CD14-positive monocyte (primary cell): ENCODE measurements at regions not wholly inside any gene's neighbourhood (a gene's known extent, or its start where the extent isn't known, plus 50 kb on each side); places are given as distances from the start of the nearest gene placed in this dataset.

Experiments used
- DNase-seq, 3 donors: peaks; one replicate each; pipeline ENCODE4 v3.0.0-alpha.2; 2011 to 2022
- H2AFZ ChIP-seq: 2 replicates; pipeline ENCODE4 v1.6.0; 2012; ENCODE audit warnings: mild to moderate bottlenecking, low read depth, low read length, inconsistent platforms; ENCODE audit not compliant: insufficient read depth, poor library complexity, severe bottlenecking
- H3K27ac ChIP-seq, 2 donors: 1 replicate in 1 of 2; 2 replicates in 1 of 2; pipeline ENCODE4 v1.5.1; 2012 to 2013; ENCODE audit warnings: low read length in 2 of 2, control low read depth in 1 of 2, inconsistent platforms in 1 of 2, low read depth in 1 of 2, mild to moderate bottlenecking in 1 of 2
- H3K27me3 ChIP-seq, 2 donors: one replicate each; pipeline versions ENCODE4 v1.6.0 to v1.6.1; 2011 to 2013; ENCODE audit warnings: low read length in 2 of 2; ENCODE audit not compliant: control insufficient read depth in 2 of 2, insufficient read depth in 2 of 2
- H3K36me3 ChIP-seq, 2 donors: replicated peaks in 1 of 2; 1 replicate in 1 of 2; 2 replicates in 1 of 2; pipeline versions ENCODE4 v1.5.1 to v1.6.1; 2012 to 2013; ENCODE audit warnings: low read length in 2 of 2, control low read depth in 1 of 2, inconsistent platforms in 1 of 2, mild to moderate bottlenecking in 1 of 2; ENCODE audit not compliant: insufficient read depth in 2 of 2, control insufficient read depth in 1 of 2
- H3K4me1 ChIP-seq, 2 donors: 1 replicate in 1 of 2; 2 replicates in 1 of 2; pipeline versions ENCODE4 v1.5.1 to v1.6.1; 2012 to 2013; ENCODE audit warnings: low read length in 2 of 2, control low read depth in 1 of 2, inconsistent platforms in 1 of 2, mild to moderate bottlenecking in 1 of 2, moderate library complexity in 1 of 2; ENCODE audit not compliant: insufficient read depth in 2 of 2, control insufficient read depth in 1 of 2
- H3K4me2 ChIP-seq: replicated peaks from 2 replicates; pipeline ENCODE3; 2012; ENCODE audit warnings: low read length, moderate library complexity, mild to moderate bottlenecking; ENCODE audit not compliant: poor library complexity, severe bottlenecking; ENCODE audit errors: extremely low read depth
- H3K4me3 ChIP-seq, 3 experiments: fragments of 200-600 bp in 1 of 3; sonication (generic) in 1 of 3; replicated peaks in 1 of 3; 1 replicate in 2 of 3; 2 replicates in 1 of 3; pipeline ENCODE4 v1.5.1; 2011 to 2013; ENCODE audit warnings: low read length in 3 of 3, mild to moderate bottlenecking in 3 of 3, control low read depth in 2 of 3, low read depth in 2 of 3, inconsistent platforms in 1 of 3, moderate library complexity in 1 of 3
- H3K79me2 ChIP-seq: 2 replicates; pipeline ENCODE4 v1.6.0; 2012; ENCODE audit warnings: mild to moderate bottlenecking, control low read depth, inconsistent platforms, low read length, moderate library complexity; ENCODE audit not compliant: insufficient read depth
- H3K9ac ChIP-seq: 2 replicates; pipeline ENCODE4 v1.6.0; 2017; ENCODE audit warnings: low read length, mild to moderate bottlenecking; ENCODE audit not compliant: insufficient read depth, poor library complexity, severe bottlenecking
- H3K9me3 ChIP-seq, 2 donors: replicated peaks in 1 of 2; 1 replicate in 1 of 2; 2 replicates in 1 of 2; pipeline versions ENCODE4 v1.5.1 to v1.6.1; 2012 to 2013; ENCODE audit warnings: low read length in 2 of 2, control low read depth in 1 of 2; ENCODE audit not compliant: control insufficient read depth in 1 of 2, insufficient read depth in 1 of 2
- H4K20me1 ChIP-seq: 2 replicates; pipeline ENCODE4 v1.6.0; 2012; ENCODE audit warnings: mild to moderate bottlenecking, low read length, control low read depth, moderate library complexity; ENCODE audit not compliant: insufficient read depth
- H3K27ac Mint-ChIP-seq, 7 donors: one replicate each; pipeline ENCODE4 v1.8.0; 2020; ENCODE audit warnings: mild to moderate bottlenecking in 7 of 7, mixed read lengths in 7 of 7, moderate library complexity in 6 of 7, inconsistent platforms in 2 of 7
- H3K27me3 Mint-ChIP-seq, 3 donors: one replicate each; pipeline ENCODE4 v1.8.0; 2021 to 2022; ENCODE audit warnings: low read depth in 3 of 3, mild to moderate bottlenecking in 3 of 3, mixed read lengths in 3 of 3, moderate library complexity in 3 of 3, inconsistent platforms in 1 of 3
- H3K36me3 Mint-ChIP-seq, 2 donors: one replicate each; pipeline ENCODE4 v1.8.0; 2020; ENCODE audit warnings: mixed read lengths in 2 of 2, inconsistent platforms in 1 of 2, mild to moderate bottlenecking in 1 of 2
- H3K4me1 Mint-ChIP-seq: one replicate; pipeline ENCODE4 v1.8.0; 2020; ENCODE audit warnings: mild to moderate bottlenecking, mixed read lengths
- H3K4me3 Mint-ChIP-seq, 2 donors: one replicate each; pipeline ENCODE4 v1.8.0; 2020; ENCODE audit warnings: mild to moderate bottlenecking in 2 of 2, mixed read lengths in 2 of 2, moderate library complexity in 1 of 2
- H3K9me3 Mint-ChIP-seq, 7 donors: one replicate each; pipeline ENCODE4 v1.8.0; 2020 to 2022; ENCODE audit warnings: mixed read lengths in 7 of 7, mild to moderate bottlenecking in 6 of 7, moderate library complexity in 6 of 7, inconsistent platforms in 2 of 7
- CTCF ChIP-seq: fragments of 200-600 bp; IDR thresholded peaks from one replicate; pipeline ENCODE4 v1.8.0; 2022; ENCODE audit warnings: antibody characterized with exemption, mild to moderate bottlenecking
- WGBS: methylation state at CpG from one replicate; pipeline ENCODE4 v1.1.5; 2013; ENCODE audit warnings: missing lambda C conversion rate; ENCODE audit not compliant: insufficient coverage; 5-methylcytosine and 5-hydroxymethylcytosine counted together
- intact Hi-C, 2 donors: fragments of 100-400 bp; cut with micrococcal nuclease; formaldehyde crosslinking; loops; one replicate each; pipeline versions ENCODE4 v1.15.0 to v1.15.1; 2023

GRCh38 chrX:117570160-117570559 is 546.5 kb downstream of the KLHL13 start:
- Histone ChIP-seq H3K36me3 (no peaks in the 10 kb centered on the region), H3K4me1 (no peaks in the 10 kb centered on the region), H3K9me3 (peaks cover 3 to 9% of the 10 kb centered on the region in 2 donors), H4K20me1 (no peaks in the 10 kb centered on the region), H3K4me3 (no peak overlapping the region), H3K4me2 (no peak overlapping the region), H2AFZ (no peak overlapping the region), H3K79me2 (no peaks in the 10 kb centered on the region), H3K27ac (no peak overlapping the region), H3K27me3 (no peaks in the 10 kb centered on the region), H3K9ac (no peak overlapping the region)
- Mint-ChIP-seq H3K9me3 (peaks cover 2 to 11% (median 7%) of the 10 kb centered on the region in 7 donors), H3K4me1 (no peaks in the 10 kb centered on the region), H3K36me3 (no peaks in the 10 kb centered on the region), H3K27me3 (no peaks in the 10 kb centered on the region), H3K4me3 (no peak overlapping the region), H3K27ac (no peak overlapping the region)
- intact Hi-C loops: no loop called here
- TF ChIP-seq CTCF: no peak
- DNase-seq: no peak

DNA sequence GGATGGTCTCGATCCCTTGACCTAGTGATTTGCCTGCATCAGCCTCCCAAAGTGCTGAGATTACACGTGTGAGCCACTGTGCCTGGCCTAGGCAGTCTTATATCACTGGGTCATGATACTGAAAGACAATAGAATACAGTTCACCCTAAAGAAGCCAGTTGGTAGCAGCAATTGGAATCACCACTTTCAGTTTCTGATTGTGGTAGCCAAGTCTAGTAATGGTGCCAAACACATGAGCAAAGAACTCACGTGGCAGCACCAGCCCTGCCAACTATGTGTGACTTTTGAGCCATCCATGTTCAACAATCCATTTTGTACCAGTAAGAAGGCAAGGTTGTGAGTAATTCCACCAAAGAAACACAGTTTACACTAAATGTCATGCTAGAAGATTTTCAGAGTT is 548.4 kb downstream of the KLHL13 start:
- Histone ChIP-seq H2AFZ (no peak overlapping the region), H4K20me1 (no peaks in the 10 kb centered on the region), H3K27me3 (no peaks in the 10 kb centered on the region), H3K4me2 (no peak overlapping the region), H3K9ac (no peak overlapping the region), H3K27ac (no peak overlapping the region), H3K4me3 (no peak overlapping the region), H3K36me3 (no peaks in the 10 kb centered on the region), H3K9me3 (peaks cover 3 to 9% of the 10 kb centered on the region in 2 donors), H3K4me1 (no peaks in the 10 kb centered on the region), H3K79me2 (no peaks in the 10 kb centered on the region)
- intact Hi-C loops: no loop called here
- Mint-ChIP-seq H3K4me3 (no peak overlapping the region), H3K36me3 (no peaks in the 10 kb centered on the region), H3K27ac (no peak overlapping the region), H3K4me1 (no peaks in the 10 kb centered on the region), H3K9me3 (peaks cover 3 to 22% (median 12%) of the 10 kb centered on the region in 7 donors), H3K27me3 (no peaks in the 10 kb centered on the region)
- WGBS: no CpG with 5 or more reads among the region's 3 CpGs
- no peak for DNase-seq
- TF ChIP-seq CTCF: no peak
